HG02884 (cell line): ENCODE measurements at regions not wholly inside any gene's neighbourhood (a gene's known extent, or its start where the extent isn't known, plus 50 kb on each side); places are given as distances from the start of the nearest gene placed in this dataset.
"Not testable (repeated sequence)": the region's sequence is repeated elsewhere in the genome, so short reads cannot be mapped to it uniquely, and the experiment has no call there.

Experiments used
- ATAC-seq: cut with Tn5 transposase; IDR thresholded peaks from one replicate; pipeline ENCODE4 v1.9.1; 2021; ENCODE audit warnings: mild to moderate bottlenecking, moderate library complexity; ENCODE audit not compliant: unreplicated experiment

DNA sequence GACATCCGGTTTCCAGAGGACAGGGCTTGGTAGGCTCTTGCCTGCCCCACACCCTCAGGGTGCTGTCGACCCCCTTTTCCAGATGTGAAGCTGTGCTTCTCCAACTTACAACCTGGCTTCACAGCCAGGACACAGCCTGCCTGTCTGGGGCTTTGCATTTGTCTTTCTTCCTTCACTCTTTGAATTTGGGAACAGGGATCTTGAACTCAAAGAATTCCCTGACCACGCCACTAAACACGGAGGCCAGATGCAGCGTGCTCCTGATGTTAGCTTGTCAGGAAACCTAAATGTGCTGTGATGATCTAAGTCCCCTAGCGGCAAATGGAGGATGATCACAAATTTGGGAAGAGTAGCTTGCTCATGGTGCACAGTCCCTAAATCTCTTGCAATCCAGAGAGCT is 244.8 kb upstream of the RGMA start:
- ATAC-seq: no peak

DNA sequence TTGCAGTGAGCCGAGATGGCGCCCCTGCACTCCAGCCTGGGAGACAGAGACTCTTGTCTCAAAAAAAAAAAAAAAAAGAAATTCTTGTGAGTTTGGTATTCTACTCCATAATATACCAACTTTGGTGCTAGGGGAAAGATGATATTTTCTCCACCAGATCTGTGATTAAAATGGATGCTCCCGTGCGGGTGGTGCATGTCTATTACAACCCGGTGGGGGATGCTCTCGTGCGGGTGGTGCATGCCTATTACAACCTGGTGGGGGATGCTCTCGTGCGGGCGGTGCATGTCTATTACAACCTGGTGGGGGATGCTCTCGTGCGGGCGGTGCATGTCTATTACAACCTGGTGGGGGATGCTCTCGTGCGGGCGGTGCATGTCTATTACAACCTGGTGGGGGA is 244.1 kb upstream of the RGMA start:
- not testable (repeated sequence) for ATAC-seq

- ATAC-seq: no peak
These were observed 243.2 kb upstream of the RGMA start for GRCh38 chr15:93332168-93332553.

DNA sequence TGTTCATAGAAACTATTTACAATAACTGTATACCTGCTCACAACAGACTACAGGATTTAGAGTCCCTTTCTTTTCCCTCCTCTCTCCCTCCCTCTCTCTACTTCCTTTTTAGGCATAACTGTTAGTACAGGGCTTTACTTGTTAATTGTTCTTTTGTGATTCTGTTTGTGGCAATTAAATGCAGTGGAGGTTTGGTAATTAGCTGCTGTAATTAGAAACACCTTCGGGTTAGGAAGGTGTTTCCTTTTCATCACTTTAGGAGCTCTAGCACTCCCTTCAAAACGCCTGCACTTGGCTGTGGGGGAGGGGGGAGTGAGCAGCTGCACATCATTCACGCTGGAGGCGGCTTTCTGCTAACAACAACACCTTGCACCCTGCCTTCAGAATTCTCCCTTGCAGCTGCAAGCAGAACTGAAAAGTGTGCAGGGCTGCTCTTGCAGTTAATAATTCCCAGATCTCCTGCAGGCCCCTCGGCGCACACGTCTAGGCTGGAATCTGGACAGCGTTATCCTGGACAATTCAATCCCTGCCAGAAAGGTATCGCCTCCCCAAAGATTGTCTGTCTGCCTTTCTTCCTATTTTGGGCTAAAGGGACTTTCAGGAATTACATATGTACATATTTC is 242.6 kb upstream of the RGMA start:
- ATAC-seq: no peak

GRCh38 chr15:93330912-93331544 is 242.0 kb upstream of the RGMA start:
- no peak for ATAC-seq

- no peak for ATAC-seq
These were observed 238.4 kb upstream of the RGMA start for GRCh38 chr15:93327364-93327763.

DNA sequence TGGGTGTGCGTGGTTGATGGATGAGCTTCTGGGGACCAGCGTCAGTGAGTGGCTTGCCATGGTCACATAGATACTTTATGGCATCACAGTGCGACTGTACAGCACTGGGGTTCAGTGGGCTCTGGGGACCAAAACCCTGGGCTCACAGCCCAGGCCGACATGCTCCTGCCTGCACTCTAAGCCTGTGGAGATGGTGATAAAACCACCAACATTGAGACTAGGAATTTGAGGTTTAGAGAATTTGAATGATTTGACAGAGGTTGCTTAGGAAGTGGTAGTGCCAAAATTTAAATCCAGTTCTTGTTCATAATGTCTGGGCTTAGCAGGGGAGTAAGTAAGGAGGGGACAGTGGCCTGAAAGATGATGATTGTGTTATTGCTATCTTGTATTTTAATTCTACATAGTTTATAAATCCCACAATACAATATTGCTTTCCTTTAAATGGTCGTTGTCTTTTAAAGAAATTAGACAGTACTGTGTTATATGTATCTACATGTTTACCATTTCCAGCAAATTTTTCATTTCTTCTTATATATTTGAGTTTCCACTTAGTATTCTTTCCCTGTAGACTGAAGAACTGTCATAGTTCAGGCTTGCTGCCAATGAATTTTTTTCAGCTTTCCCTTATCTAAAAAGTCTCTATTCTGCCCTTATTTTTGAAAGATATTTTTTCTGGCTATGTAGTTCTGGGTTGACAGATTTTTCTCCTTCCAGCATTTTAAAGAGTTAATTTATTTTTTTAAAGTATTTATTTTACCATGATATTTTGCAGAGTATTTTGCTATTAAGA is 235.4 kb upstream of the RGMA start:
- no peak for ATAC-seq

GRCh38 chr15:93321881-93322282 is 232.9 kb upstream of the RGMA start:
- no peak for ATAC-seq

DNA sequence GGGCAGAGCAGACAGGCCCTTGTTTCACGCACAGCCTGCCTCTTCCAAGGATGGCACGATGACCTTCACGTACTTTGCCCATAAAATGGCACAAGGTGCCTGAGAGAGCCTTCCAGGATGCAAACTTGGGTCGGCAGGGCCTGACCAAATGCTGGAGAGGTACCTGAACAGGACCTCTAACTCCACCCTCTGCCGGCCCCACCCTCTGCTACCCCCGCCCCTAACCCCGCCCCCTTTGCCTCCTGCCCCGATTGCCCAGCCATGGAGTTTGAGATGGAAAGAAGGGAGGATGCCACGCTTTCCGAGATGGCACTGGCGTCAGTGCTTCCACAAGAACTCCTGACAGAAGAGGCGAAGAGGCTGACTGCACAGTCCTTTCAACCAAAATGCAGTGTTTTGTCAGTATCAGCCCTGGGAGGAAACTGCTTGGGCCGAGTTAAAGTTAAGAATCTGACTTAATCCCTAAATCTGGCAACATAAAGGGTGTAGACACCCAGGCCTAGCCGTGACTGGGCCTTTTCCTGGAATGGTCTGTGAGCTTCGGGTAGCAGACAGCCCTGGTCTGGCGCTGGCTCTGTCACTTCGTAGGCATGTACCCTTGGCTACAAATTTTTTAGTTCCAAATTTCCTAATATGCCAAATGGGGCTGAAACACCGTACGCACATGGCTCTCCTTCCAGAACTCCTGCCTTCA is 230.3 kb upstream of the RGMA start:
- ATAC-seq: no peak

- ATAC-seq: no peak
These were observed 228.8 kb upstream of the RGMA start for GRCh38 chr15:93317772-93318171.

DNA sequence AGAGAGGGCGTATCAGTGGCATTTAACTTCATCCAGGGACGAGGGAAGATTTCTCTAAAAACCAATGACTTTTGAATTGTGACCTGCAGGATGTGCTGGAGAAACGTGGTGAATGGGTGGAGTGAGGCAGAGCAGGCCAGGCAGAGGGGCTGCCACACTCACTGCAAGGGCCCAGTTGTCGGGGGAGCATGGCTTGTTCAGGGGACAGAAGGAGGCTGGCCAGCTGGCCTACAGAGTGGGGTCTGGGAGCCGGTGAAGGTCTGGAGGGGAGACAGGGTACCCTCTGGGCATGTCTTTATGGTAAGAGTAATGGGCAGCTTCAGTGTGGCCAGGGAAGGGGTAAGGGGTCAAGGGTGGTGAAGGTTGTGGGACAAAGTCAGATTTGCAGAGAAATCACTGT is 225.2 kb upstream of the RGMA start:
- ATAC-seq: no peak

GRCh38 chr15:93312891-93313486 is 224.0 kb upstream of the RGMA start:
- no peak for ATAC-seq

DNA sequence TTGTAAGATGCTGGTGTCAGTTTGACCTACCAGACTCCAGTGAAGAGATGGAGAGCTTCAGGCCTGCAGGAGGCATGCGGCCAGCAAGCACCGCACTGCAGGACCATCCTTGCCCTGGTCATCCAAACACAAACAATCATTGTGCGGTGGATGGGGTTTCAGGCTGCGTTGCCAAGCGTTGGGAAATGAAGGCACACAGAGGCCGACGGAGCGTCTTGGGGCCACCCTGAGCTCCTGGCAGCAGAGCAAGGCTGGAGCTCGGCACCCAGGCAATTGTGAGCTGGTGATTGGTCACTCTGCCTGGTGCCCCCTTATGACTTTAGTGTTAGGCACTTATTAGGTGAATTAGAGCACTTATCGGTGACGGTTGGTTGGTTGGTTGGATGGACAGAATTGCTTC is 222.6 kb upstream of the RGMA start:
- ATAC-seq: no peak

DNA sequence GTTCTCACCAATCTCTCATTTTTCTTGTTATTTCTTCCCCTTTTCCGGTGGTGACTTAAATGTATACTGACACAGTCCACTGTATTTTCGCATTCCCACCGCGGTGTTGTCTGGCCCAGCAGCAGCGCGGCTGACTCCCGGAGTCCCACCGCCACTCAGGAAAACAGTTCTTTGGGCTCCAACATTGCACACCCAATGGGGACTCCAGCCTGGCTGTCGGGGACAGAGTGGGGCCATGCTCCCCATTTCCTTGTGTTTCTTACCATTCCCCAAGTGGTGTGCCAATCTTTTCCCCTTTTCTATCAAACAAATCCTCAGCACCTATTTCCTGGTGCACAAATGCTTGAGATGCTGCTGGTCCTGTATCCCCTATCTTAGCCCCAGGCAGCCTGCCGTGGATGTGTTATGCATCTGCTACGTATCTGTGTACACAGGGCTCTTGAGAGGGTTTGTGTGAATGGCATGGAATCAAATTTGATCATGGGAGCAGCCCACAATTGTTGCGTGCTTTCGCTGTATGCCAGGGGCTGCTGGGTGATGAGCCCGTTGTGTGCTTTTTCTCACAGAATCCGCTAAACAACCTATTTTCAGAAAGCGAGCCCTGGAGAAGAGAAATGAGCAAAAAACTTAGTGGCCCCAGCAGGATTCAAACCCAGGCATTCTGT is 219.1 kb upstream of the RGMA start:
- no peak for ATAC-seq

- no peak for ATAC-seq
These were observed 218.5 kb upstream of the RGMA start for GRCh38 chr15:93307513-93307912.

- ATAC-seq: no peak
These were observed 216.3 kb upstream of the RGMA start for GRCh38 chr15:93305306-93305705.

GRCh38 chr15:93302080-93302765 is 213.2 kb upstream of the RGMA start:
- no peak for ATAC-seq

- no peak for ATAC-seq
These were observed 211.8 kb upstream of the RGMA start for GRCh38 chr15:93300796-93301195.

- no peak for ATAC-seq
These were observed 210.7 kb upstream of the RGMA start for GRCh38 chr15:93299675-93300074.

GRCh38 chr15:93298901-93299300 is 209.9 kb upstream of the RGMA start:
- ATAC-seq: no peak
